Muscle layer of colon (tissue), 2 donors: ENCODE measurements at regions not wholly inside any gene's neighbourhood (a gene's known extent, or its start where the extent isn't known, plus 50 kb on each side); places are given as distances from the start of the nearest gene placed in this dataset.

ENCODE experiments used
- H3K27ac ChIP-seq: one replicate; pipeline ENCODE4 v1.7.0; 2013; ENCODE audit warnings: low read depth, mild to moderate bottlenecking, low read length, moderate library complexity
- H3K27me3 ChIP-seq, 2 donors: one replicate each; pipeline ENCODE4 v1.7.0; 2013; ENCODE audit warnings: low read length in 2 of 2, mild to moderate bottlenecking in 2 of 2; ENCODE audit not compliant: insufficient read depth in 2 of 2, control insufficient read depth in 1 of 2
- H3K36me3 ChIP-seq: one replicate; pipeline ENCODE4 v1.7.0; 2013; ENCODE audit warnings: mild to moderate bottlenecking, low read length; ENCODE audit not compliant: insufficient read depth
- H3K4me1 ChIP-seq: one replicate; pipeline ENCODE4 v1.7.0; 2013; ENCODE audit warnings: mild to moderate bottlenecking, low read length; ENCODE audit not compliant: insufficient read depth
- H3K4me3 ChIP-seq, 2 donors: one replicate each; pipeline ENCODE4 v1.7.0; 2013; ENCODE audit warnings: low read length in 2 of 2, low read depth in 1 of 2, mild to moderate bottlenecking in 1 of 2, moderate library complexity in 1 of 2
- H3K9ac ChIP-seq: one replicate; pipeline ENCODE4 v1.7.0; 2013; ENCODE audit warnings: low read length
- H3K9me3 ChIP-seq: one replicate; pipeline ENCODE4 v1.7.0; 2013; ENCODE audit warnings: mild to moderate bottlenecking, low read length
- donor health status: abdominal sarcoma.
- donor health status: Adenocarcinoma of cecum.

DNA sequence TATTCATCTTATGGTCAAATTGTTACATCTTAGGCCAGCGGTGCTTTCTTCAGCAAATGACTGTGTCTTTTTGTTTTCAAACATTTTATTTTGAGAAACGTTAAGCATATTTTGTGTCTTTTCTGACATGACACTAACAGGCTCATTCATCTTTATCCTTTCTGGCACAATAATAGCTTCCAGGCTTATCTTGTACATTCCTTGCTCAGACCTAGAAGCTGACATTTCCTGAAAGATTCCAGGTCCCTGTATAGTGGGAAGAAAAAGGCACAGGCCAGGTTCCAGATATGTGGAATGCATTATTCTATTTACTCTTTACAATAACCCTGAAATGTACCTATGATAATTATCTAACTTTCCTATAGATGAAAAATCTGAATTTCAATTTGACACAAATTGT, 379.1 kb upstream of the B3GAT1 start:
- H3K9me3 ChIP-seq, result no peaks in the 10 kb centered on the region
- no peaks in the 10 kb centered on the region for H3K27me3 ChIP-seq
- no peak overlapping the region for H3K9ac ChIP-seq
- H3K27ac ChIP-seq, result no peak overlapping the region
- no peaks in the 10 kb centered on the region for H3K36me3 ChIP-seq
- no peak overlapping the region for H3K4me3 ChIP-seq
- H3K4me1 ChIP-seq, result no peaks in the 10 kb centered on the region

GRCh38 chr11:134789104-134789503, 377.1 kb upstream of the B3GAT1 start:
- Histone ChIP-seq H3K9ac (no peak overlapping the region), H3K36me3 (no peaks in the 10 kb centered on the region), H3K4me1 (no peaks in the 10 kb centered on the region), H3K27me3 (no peaks in the 10 kb centered on the region), H3K4me3 (no peak overlapping the region), H3K27ac (no peak overlapping the region), H3K9me3 (no peaks in the 10 kb centered on the region)

- no peaks in the 10 kb centered on the region for H3K27me3 ChIP-seq
- H3K36me3 ChIP-seq, result no peaks in the 10 kb centered on the region
- no peaks in the 10 kb centered on the region for H3K4me1 ChIP-seq
- H3K4me3 ChIP-seq, result no peak overlapping the region
- no peaks in the 10 kb centered on the region for H3K9me3 ChIP-seq
- H3K27ac ChIP-seq, result no peak overlapping the region
- no peak overlapping the region for H3K9ac ChIP-seq
Measured at GRCh38 chr11:134786636-134787035, 374.6 kb upstream of the B3GAT1 start.

- no peak overlapping the region for H3K9ac ChIP-seq
- no peaks in the 10 kb centered on the region for H3K27me3 ChIP-seq
- H3K9me3 ChIP-seq, result no peaks in the 10 kb centered on the region
- no peak overlapping the region for H3K4me3 ChIP-seq
- no peaks in the 10 kb centered on the region for H3K36me3 ChIP-seq
- no peak overlapping the region for H3K27ac ChIP-seq
- H3K4me1 ChIP-seq, result no peaks in the 10 kb centered on the region
Measured at GRCh38 chr11:134785660-134786284, 373.7 kb upstream of the B3GAT1 start.

DNA sequence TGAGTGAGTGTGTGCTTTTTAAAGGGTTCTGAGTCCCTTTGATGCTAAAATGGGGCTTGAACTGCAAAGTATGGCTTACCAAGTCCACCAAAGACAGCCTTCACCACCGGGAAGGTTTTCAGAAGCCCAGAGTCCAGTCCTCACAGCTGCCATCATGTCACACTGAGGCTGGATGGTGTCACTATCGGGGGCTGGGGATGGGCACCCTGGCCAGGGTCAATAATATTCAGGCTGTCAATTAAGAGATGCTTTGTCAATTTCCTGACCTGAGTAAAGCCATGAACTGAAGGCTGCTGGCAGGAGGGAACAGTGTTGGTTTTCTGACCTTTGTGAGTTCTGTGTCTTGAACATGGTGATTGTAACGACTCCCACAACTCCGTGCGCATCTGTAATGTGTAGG, 373.0 kb upstream of the B3GAT1 start:
- H3K27me3 ChIP-seq, result no peaks in the 10 kb centered on the region
- no peaks in the 10 kb centered on the region for H3K36me3 ChIP-seq
- no peak overlapping the region for H3K9ac ChIP-seq
- no peak overlapping the region for H3K27ac ChIP-seq
- H3K4me3 ChIP-seq, result no peak overlapping the region
- no peaks in the 10 kb centered on the region for H3K9me3 ChIP-seq
- H3K4me1 ChIP-seq, result no peaks in the 10 kb centered on the region

DNA sequence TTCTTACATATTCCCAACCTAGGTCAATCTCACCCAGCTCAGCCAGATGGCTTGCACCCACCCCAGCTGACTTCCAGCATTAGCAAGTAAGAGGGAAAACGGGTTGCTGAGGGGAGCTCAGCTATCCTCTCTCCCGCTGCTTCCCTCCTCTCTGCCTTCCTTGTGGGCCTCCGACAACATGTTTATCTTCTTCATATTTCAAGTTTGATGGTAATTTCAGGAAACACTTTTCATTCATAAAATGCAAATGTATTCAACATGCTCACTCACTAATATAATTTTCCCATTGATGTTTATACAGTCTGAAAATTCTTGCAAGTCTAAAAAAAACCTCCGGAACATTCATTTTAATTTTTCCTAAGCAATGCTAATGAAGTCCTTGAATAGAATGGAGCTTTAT, 372.5 kb upstream of the B3GAT1 start:
- Histone ChIP-seq H3K4me1 (no peaks in the 10 kb centered on the region), H3K9me3 (no peaks in the 10 kb centered on the region), H3K9ac (no peak overlapping the region), H3K27ac (no peak overlapping the region), H3K4me3 (no peak overlapping the region), H3K27me3 (no peaks in the 10 kb centered on the region), H3K36me3 (no peaks in the 10 kb centered on the region)

- Histone ChIP-seq H3K27ac (no peak overlapping the region), H3K27me3 (no peaks in the 10 kb centered on the region), H3K9me3 (no peaks in the 10 kb centered on the region), H3K4me3 (no peak overlapping the region), H3K36me3 (no peaks in the 10 kb centered on the region), H3K4me1 (no peaks in the 10 kb centered on the region), H3K9ac (no peak overlapping the region)
Measured at GRCh38 chr11:134784046-134784445, 372.0 kb upstream of the B3GAT1 start.

- Histone ChIP-seq H3K27me3 (no peaks in the 10 kb centered on the region), H3K27ac (no peak overlapping the region)
Measured at GRCh38 chr11:134783234-134783633, 371.2 kb upstream of the B3GAT1 start.

GRCh38 chr11:134781380-134781866, 369.4 kb upstream of the B3GAT1 start:
- Histone ChIP-seq H3K36me3 (no peaks in the 10 kb centered on the region), H3K27me3 (no peaks in the 10 kb centered on the region), H3K27ac (no peak overlapping the region), H3K9me3 (no peaks in the 10 kb centered on the region), H3K9ac (no peak overlapping the region), H3K4me1 (no peaks in the 10 kb centered on the region), H3K4me3 (no peak overlapping the region)

More at GRCh38 chr11:134783234-134783633, 371.2 kb upstream of the B3GAT1 start:
- Histone ChIP-seq H3K36me3 (no peaks in the 10 kb centered on the region), H3K4me1 (no peaks in the 10 kb centered on the region), H3K4me3 (no peak overlapping the region), H3K9me3 (no peaks in the 10 kb centered on the region), H3K9ac (no peak overlapping the region)

DNA sequence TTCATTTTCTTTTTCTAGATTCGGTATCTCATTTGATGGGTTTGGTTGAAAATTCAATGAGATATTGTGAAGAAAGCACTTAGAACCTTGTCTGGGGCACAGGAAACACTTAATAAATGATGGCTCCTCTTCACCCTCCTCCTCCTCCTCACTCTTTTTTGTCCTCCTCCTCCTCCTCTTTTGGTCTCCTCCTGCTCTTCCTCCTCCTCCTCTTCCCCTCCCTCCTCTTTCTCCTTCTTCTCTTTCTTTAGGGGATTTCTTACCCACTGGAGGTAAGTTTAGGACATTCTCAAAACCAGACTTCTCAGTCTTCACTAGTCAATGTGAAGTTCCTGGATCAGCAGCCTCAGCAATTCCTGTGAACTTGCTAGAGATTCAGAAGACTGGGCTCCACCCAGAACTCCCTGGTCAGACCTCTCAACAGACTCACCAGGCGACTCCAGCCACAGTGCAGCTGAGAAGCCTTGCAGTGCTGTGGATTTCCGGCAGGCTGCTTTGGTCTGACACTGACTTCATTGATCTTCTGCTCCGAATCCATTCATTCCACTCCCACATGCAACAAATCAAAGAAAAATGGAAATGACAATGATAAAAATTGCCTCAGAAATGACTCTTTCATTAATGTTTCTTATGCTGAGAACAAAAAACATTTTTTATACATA, 368.6 kb upstream of the B3GAT1 start:
- H3K27ac ChIP-seq, result no peak overlapping the region
- H3K4me1 ChIP-seq, result no peaks in the 10 kb centered on the region
- H3K9ac ChIP-seq, result no peak overlapping the region
- H3K9me3 ChIP-seq, result no peaks in the 10 kb centered on the region
- no peaks in the 10 kb centered on the region for H3K27me3 ChIP-seq
- no peak overlapping the region for H3K4me3 ChIP-seq
- H3K36me3 ChIP-seq, result no peaks in the 10 kb centered on the region

- Histone ChIP-seq H3K36me3 (no peaks in the 10 kb centered on the region), H3K27me3 (no peaks in the 10 kb centered on the region), H3K4me1 (no peaks in the 10 kb centered on the region), H3K4me3 (no peak overlapping the region), H3K9me3 (no peaks in the 10 kb centered on the region), H3K27ac (no peak overlapping the region), H3K9ac (no peak overlapping the region)
Measured at GRCh38 chr11:134779179-134779578, 367.1 kb upstream of the B3GAT1 start.

- Histone ChIP-seq H3K4me1 (no peaks in the 10 kb centered on the region), H3K9ac (no peak overlapping the region), H3K36me3 (no peaks in the 10 kb centered on the region), H3K27ac (no peak overlapping the region), H3K4me3 (no peak overlapping the region), H3K9me3 (no peaks in the 10 kb centered on the region), H3K27me3 (no peaks in the 10 kb centered on the region)
Measured at GRCh38 chr11:134768463-134768862, 356.4 kb upstream of the B3GAT1 start.
